GM12878 (cell line): ENCODE measurements at regions not wholly inside any gene's neighbourhood (a gene's known extent, or its start where the extent isn't known, plus 50 kb on each side); places are given as distances from the start of the nearest gene placed in this dataset.

Source experiments
- ATF7 ChIP-seq: fragments of 450-650 bp; IDR thresholded peaks from 2 replicates; pipeline ENCODE4 v1.6.1; 2016; ENCODE audit warnings: low read depth, mild to moderate bottlenecking
- FOS ChIP-seq: IDR thresholded peaks from 3 replicates; pipeline ENCODE4 v1.6.1; 2011; ENCODE audit warnings: borderline replicate concordance; ENCODE audit not compliant: insufficient read length; ENCODE audit errors: extremely low read depth
- FOXK2 ChIP-seq: fragments of 450-650 bp; IDR thresholded peaks from 2 replicates; pipeline ENCODE4 v1.6.1; 2017; ENCODE audit warnings: mild to moderate bottlenecking, moderate library complexity
- IRF5 ChIP-seq: fragments of 450-650 bp; IDR thresholded peaks from 2 replicates; pipeline ENCODE4 v1.6.1; 2017; ENCODE audit warnings: borderline replicate concordance
- PRDM15 ChIP-seq: fragments of 450-650 bp; formaldehyde crosslinking; IDR thresholded peaks from 2 replicates; pipeline ENCODE4 v1.4.0; 2020; ENCODE audit warnings: mild to moderate bottlenecking, moderate library complexity
- SKIL ChIP-seq: fragments of 450-650 bp; IDR thresholded peaks from 2 replicates; pipeline ENCODE4 v1.6.1; 2017; ENCODE audit warnings: mild to moderate bottlenecking, low read depth, inconsistent platforms; ENCODE audit not compliant: poor library complexity, severe bottlenecking
- SMC3 ChIP-seq: IDR thresholded peaks from 2 replicates; pipeline ENCODE4 v1.6.1; 2011; ENCODE audit warnings: low read length, improper control_type of control experiment, borderline replicate concordance
- SUZ12 ChIP-seq: fragments of 200-600 bp; sonication (generic); IDR thresholded peaks from one replicate; pipeline ENCODE4 v1.6.1; 2018; ENCODE audit warnings: antibody characterized with exemption, mild to moderate bottlenecking; ENCODE audit not compliant: unreplicated experiment
- WRNIP1 ChIP-seq: IDR thresholded peaks from 2 replicates; pipeline ENCODE4 v1.6.1; 2011; ENCODE audit warnings: low read depth, low read length, improper control_type of control experiment, borderline replicate concordance
- YY1 ChIP-seq: IDR thresholded peaks from 2 replicates; pipeline ENCODE4 v1.6.1; 2011; ENCODE audit warnings: low read depth, mild to moderate bottlenecking, low read length
- ZNF384 ChIP-seq: IDR thresholded peaks from 2 replicates; pipeline ENCODE4 v1.6.1; 2012; ENCODE audit warnings: low read depth, mild to moderate bottlenecking, low read length, improper control_type of control experiment, borderline replicate concordance
- ZZZ3 ChIP-seq: IDR thresholded peaks from 2 replicates; pipeline ENCODE4 v1.6.1; 2011; ENCODE audit warnings: low read depth; ENCODE audit not compliant: control insufficient read depth, insufficient read length

- TF ChIP-seq SKIL = no peak
- TF ChIP-seq FOXK2 = no peak
- no peak for TF ChIP-seq FOS
- TF ChIP-seq ZNF384 = no peak
- TF ChIP-seq PRDM15 (CRISPR knock-in tag) = no peak
- TF ChIP-seq SMC3 = no peak
- no peak for TF ChIP-seq WRNIP1
- no peak for TF ChIP-seq ATF7
- TF ChIP-seq YY1 = no peak
- no peak for TF ChIP-seq ZZZ3
- no peak for TF ChIP-seq SUZ12
- TF ChIP-seq IRF5 = no peak
Observed at GRCh38 chr4:166228112-166228511, 355.1 kb downstream of the TLL1 start (continued).
